HL-60 (cell line): ENCODE measurements at regions not wholly inside any gene's neighbourhood (a gene's known extent, or its start where the extent isn't known, plus 50 kb on each side); places are given as distances from the start of the nearest gene placed in this dataset.

Source experiments
- CTCF ChIP-seq: IDR thresholded peaks from one replicate; pipeline ENCODE4 v1.5.1; 2011; ENCODE audit warnings: low read length, control low read depth, inconsistent platforms; ENCODE audit not compliant: insufficient read depth
- GABPA ChIP-seq: IDR thresholded peaks from 2 replicates; pipeline ENCODE4 v1.6.1; 2012; ENCODE audit warnings: low read depth
- POLR2AphosphoS5 ChIP-seq: IDR thresholded peaks from 2 replicates; pipeline ENCODE4 v1.6.1; 2012; ENCODE audit warnings: low read depth
- SPI1 ChIP-seq: IDR thresholded peaks from 2 replicates; pipeline ENCODE4 v1.6.1; 2012; ENCODE audit warnings: low read depth, mild to moderate bottlenecking, borderline replicate concordance

GRCh38 chr6:169093770-169094551 is 159.7 kb downstream of the THBS2 start:
- no peak for TF ChIP-seq CTCF
- TF ChIP-seq POLR2AphosphoS5: no peak
- TF ChIP-seq SPI1: no peak
- no peak for TF ChIP-seq GABPA
